OCI-LY1 (cell line): ENCODE measurements at regions not wholly inside any gene's neighbourhood (a gene's known extent, or its start where the extent isn't known, plus 50 kb on each side); places are given as distances from the start of the nearest gene placed in this dataset.

Experiments
- EZH2 ChIP-seq: fragments of 200-600 bp; sonication (generic), shearing (Covaris generic); IDR thresholded peaks from 2 replicates; pipeline ENCODE4 v1.8.0; 2017; ENCODE audit warnings: borderline replicate concordance, mixed run types, mild to moderate bottlenecking, antibody characterized with exemption, low read length, moderate library complexity, mixed read lengths
- TF ChIP-seq, protein P1 (sequence below): fragments of 200-600 bp; sonication (generic), shearing (Covaris generic); IDR thresholded peaks from 2 replicates; pipeline ENCODE4 v1.5.1; 2017; ENCODE audit warnings: mild to moderate bottlenecking, antibody characterized with exemption, low read length, moderate library complexity, mixed read lengths

DNA sequence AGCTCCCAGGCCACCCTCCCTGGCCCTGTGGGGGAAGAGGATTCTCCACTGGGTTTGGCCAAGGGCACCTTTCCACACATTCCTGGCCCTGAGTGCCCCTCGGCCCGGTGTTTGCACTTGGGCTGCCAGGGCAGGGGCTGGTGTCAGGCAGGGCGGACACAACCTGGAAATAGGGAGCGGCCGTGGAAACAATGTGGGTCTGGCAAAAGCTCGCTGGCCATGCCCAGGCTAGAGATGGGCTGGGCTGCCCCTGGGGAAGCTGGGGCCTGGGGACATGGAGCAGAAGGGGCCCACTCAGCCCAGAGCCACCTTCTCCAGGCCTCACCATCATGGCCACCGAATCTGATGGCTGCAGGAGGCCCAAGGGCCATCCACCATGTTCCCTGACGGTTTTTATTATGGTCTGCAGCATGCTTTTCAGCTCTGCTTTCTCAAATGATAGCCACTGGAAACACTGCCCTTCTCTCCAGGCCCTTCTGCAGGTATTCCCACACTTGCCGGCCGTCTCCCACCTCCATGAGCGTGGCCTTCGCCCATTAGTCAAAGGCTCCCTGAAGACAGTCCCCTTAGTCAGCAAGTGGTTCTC lies 275.1 kb downstream of the CYP26B1 start:
- TF ChIP-seq, protein P1, sequence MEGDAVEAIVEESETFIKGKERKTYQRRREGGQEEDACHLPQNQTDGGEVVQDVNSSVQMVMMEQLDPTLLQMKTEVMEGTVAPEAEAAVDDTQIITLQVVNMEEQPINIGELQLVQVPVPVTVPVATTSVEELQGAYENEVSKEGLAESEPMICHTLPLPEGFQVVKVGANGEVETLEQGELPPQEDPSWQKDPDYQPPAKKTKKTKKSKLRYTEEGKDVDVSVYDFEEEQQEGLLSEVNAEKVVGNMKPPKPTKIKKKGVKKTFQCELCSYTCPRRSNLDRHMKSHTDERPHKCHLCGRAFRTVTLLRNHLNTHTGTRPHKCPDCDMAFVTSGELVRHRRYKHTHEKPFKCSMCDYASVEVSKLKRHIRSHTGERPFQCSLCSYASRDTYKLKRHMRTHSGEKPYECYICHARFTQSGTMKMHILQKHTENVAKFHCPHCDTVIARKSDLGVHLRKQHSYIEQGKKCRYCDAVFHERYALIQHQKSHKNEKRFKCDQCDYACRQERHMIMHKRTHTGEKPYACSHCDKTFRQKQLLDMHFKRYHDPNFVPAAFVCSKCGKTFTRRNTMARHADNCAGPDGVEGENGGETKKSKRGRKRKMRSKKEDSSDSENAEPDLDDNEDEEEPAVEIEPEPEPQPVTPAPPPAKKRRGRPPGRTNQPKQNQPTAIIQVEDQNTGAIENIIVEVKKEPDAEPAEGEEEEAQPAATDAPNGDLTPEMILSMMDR = no peak
- TF ChIP-seq EZH2 = no peak
